H9 (cell line): ENCODE measurements at regions not wholly inside any gene's neighbourhood (a gene's known extent, or its start where the extent isn't known, plus 50 kb on each side); places are given as distances from the start of the nearest gene placed in this dataset.

Experiments
- DNase-seq: peaks from one replicate; pipeline ENCODE4 v3.0.0-alpha.2; 2017
- H2AFZ ChIP-seq: one replicate; pipeline ENCODE4 v1.6.1; 2013; ENCODE audit warnings: mild to moderate bottlenecking, low read length, control low read depth, moderate library complexity
- H2AK5ac ChIP-seq: 2 replicates; pipeline ENCODE4 v1.6.1; 2013; ENCODE audit warnings: low read length, control low read depth, mixed read lengths; ENCODE audit not compliant: insufficient read length
- H2BK120ac ChIP-seq: one replicate; pipeline ENCODE4 v1.6.1; 2013; ENCODE audit warnings: low read depth, mild to moderate bottlenecking, low read length, control low read depth, inconsistent platforms; ENCODE audit not compliant: poor library complexity, severe bottlenecking
- H2BK12ac ChIP-seq: 2 replicates; pipeline ENCODE4 v1.6.1; 2013; ENCODE audit warnings: low read length, control low read depth, mixed read lengths, low read depth; ENCODE audit not compliant: insufficient read length
- H2BK15ac ChIP-seq: 2 replicates; pipeline ENCODE4 v1.6.1; 2013; ENCODE audit warnings: low read depth, low read length, control low read depth
- H2BK20ac ChIP-seq: one replicate; pipeline ENCODE4 v1.6.1; 2013; ENCODE audit warnings: low read depth, mild to moderate bottlenecking, low read length, control low read depth, inconsistent platforms; ENCODE audit not compliant: poor library complexity, severe bottlenecking
- H2BK5ac ChIP-seq: 2 replicates; pipeline ENCODE4 v1.6.1; 2013; ENCODE audit warnings: low read length, control low read depth, mixed read lengths; ENCODE audit not compliant: insufficient read length
- H3K14ac ChIP-seq: 2 replicates; pipeline ENCODE4 v1.6.1; 2013; ENCODE audit warnings: low read length, control low read depth; ENCODE audit not compliant: insufficient read depth
- H3K18ac ChIP-seq: 2 replicates; pipeline ENCODE4 v1.6.1; 2013; ENCODE audit warnings: low read depth, mild to moderate bottlenecking, mixed read lengths, low read length, control low read depth; ENCODE audit not compliant: insufficient read length
- H3K23ac ChIP-seq: 2 replicates; pipeline ENCODE4 v1.6.1; 2013; ENCODE audit warnings: low read length, control low read depth, mixed read lengths, low read depth; ENCODE audit not compliant: insufficient read length
- H3K23me2 ChIP-seq: 2 replicates; pipeline ENCODE4 v1.6.1; 2013; ENCODE audit warnings: low read depth, mild to moderate bottlenecking, mixed read lengths, low read length, control low read depth; ENCODE audit not compliant: insufficient read length, poor library complexity, severe bottlenecking
- H3K27ac ChIP-seq: 2 replicates; pipeline ENCODE4 v1.5.1; 2013; ENCODE audit warnings: low read length, control low read depth, mixed read lengths, low read depth; ENCODE audit not compliant: insufficient read length
- H3K27me3 ChIP-seq: 2 replicates; pipeline ENCODE4 v1.6.1; 2013; ENCODE audit warnings: low read length, control low read depth, inconsistent platforms; ENCODE audit not compliant: insufficient read depth
- H3K4ac ChIP-seq: 2 replicates; pipeline ENCODE4 v1.6.1; 2013; ENCODE audit warnings: low read depth, mild to moderate bottlenecking, control low read depth, inconsistent platforms, low read length, moderate library complexity
- H3K4me1 ChIP-seq: 2 replicates; pipeline ENCODE4 v1.6.1; 2013; ENCODE audit warnings: low read length, control low read depth, inconsistent platforms; ENCODE audit not compliant: insufficient read depth
- H3K4me2 ChIP-seq: 2 replicates; pipeline ENCODE4 v1.6.1; 2013; ENCODE audit warnings: low read length, control low read depth, mixed read lengths; ENCODE audit not compliant: insufficient read length, insufficient read depth
- H3K56ac ChIP-seq: 2 replicates; pipeline ENCODE4 v1.6.1; 2013; ENCODE audit warnings: low read depth, mild to moderate bottlenecking, mixed read lengths, low read length, control low read depth; ENCODE audit not compliant: insufficient read length
- H3K79me1 ChIP-seq: 2 replicates; pipeline ENCODE4 v1.6.1; 2013; ENCODE audit warnings: low read depth, mild to moderate bottlenecking, moderate library complexity, low read length, control low read depth, inconsistent platforms; ENCODE audit not compliant: insufficient read depth, poor library complexity, severe bottlenecking
- H3K79me2 ChIP-seq: 2 replicates; pipeline ENCODE4 v1.6.1; 2013; ENCODE audit warnings: low read length, control low read depth, inconsistent platforms; ENCODE audit not compliant: insufficient read depth
- H3K9ac ChIP-seq: 2 replicates; pipeline ENCODE4 v1.6.1; 2013; ENCODE audit warnings: low read length, control low read depth, mixed read lengths; ENCODE audit not compliant: insufficient read length; ENCODE audit errors: extremely low read depth
- H3K9me3 ChIP-seq: one replicate; pipeline ENCODE4 v1.6.1; 2013; ENCODE audit warnings: low read depth, low read length, inconsistent platforms; ENCODE audit not compliant: control insufficient read depth
- H3T11ph ChIP-seq: one replicate; pipeline ENCODE4 v1.6.1; 2013; ENCODE audit warnings: mild to moderate bottlenecking, low read length, control low read depth, inconsistent platforms
- H4K20me1 ChIP-seq: one replicate; pipeline ENCODE4 v1.6.1; 2013; ENCODE audit not compliant: control insufficient read depth, insufficient read length, insufficient read depth
- H4K5ac ChIP-seq: 2 replicates; pipeline ENCODE4 v1.6.1; 2013; ENCODE audit warnings: low read depth, mild to moderate bottlenecking, mixed read lengths, low read length, control low read depth; ENCODE audit not compliant: insufficient read length
- H4K8ac ChIP-seq: replicated peaks from 2 replicates; pipeline ENCODE4 v1.6.1; 2013; ENCODE audit warnings: low read length, control low read depth, mixed read lengths, low read depth; ENCODE audit not compliant: insufficient read length
- H4K91ac ChIP-seq: 2 replicates; pipeline ENCODE4 v1.6.1; 2013; ENCODE audit warnings: low read depth, mild to moderate bottlenecking, moderate library complexity, mixed read lengths, low read length, control low read depth; ENCODE audit not compliant: insufficient read length
- H3K27ac Mint-ChIP-seq, 3 experiments: 2 replicates in 2 of 3; 3 replicates in 1 of 3; pipeline ENCODE4 v1.8.0; 2020 to 2021; ENCODE audit warnings: mixed read lengths in 3 of 3, mild to moderate bottlenecking in 1 of 3, moderate library complexity in 1 of 3
- H3K27me3 Mint-ChIP-seq: 2 replicates; pipeline ENCODE4 v1.8.0; 2021; ENCODE audit warnings: low read depth, mild to moderate bottlenecking, moderate library complexity, mixed read lengths
- H3K36me3 Mint-ChIP-seq, 3 experiments: 2 replicates in 2 of 3; 3 replicates in 1 of 3; pipeline ENCODE4 v1.8.0; 2020 to 2021; ENCODE audit warnings: low read depth in 3 of 3, mixed read lengths in 3 of 3; ENCODE audit not compliant: insufficient read depth in 1 of 3
- H3K4me1 Mint-ChIP-seq, 2 experiments: 2 replicates each; pipeline ENCODE4 v1.8.0; 2020; ENCODE audit warnings: mixed read lengths in 2 of 2
- H3K4me3 Mint-ChIP-seq, 2 experiments: 2 replicates in 1 of 2; 3 replicates in 1 of 2; pipeline ENCODE4 v1.8.0; 2020 to 2021; ENCODE audit warnings: mild to moderate bottlenecking in 2 of 2, mixed read lengths in 2 of 2, moderate library complexity in 1 of 2
- H3K9me3 Mint-ChIP-seq, 2 experiments: 2 replicates in 1 of 2; 3 replicates in 1 of 2; pipeline ENCODE4 v1.8.0; 2020; ENCODE audit warnings: mild to moderate bottlenecking in 2 of 2, mixed read lengths in 2 of 2, moderate library complexity in 1 of 2
- WGBS: extraction: QIAGEN DNeasy Blood & Tissue Kit; methylation state at CpG from one replicate; pipeline ENCODE4 v1.1.7; 2013; ENCODE audit warnings: missing lambda C conversion rate, low lambda C conversion rate, mixed read lengths; ENCODE audit not compliant: insufficient read length; ENCODE audit errors: extremely low coverage; 5-methylcytosine and 5-hydroxymethylcytosine counted together
- TF ChIP-seq, protein P1 (sequence below): fragments of 200-600 bp; sonication (generic); conservative IDR thresholded peaks from 3 replicates; pipeline ENCODE4 v1.8.0; 2021; ENCODE audit warnings: antibody characterized with exemption, mild to moderate bottlenecking

DNA sequence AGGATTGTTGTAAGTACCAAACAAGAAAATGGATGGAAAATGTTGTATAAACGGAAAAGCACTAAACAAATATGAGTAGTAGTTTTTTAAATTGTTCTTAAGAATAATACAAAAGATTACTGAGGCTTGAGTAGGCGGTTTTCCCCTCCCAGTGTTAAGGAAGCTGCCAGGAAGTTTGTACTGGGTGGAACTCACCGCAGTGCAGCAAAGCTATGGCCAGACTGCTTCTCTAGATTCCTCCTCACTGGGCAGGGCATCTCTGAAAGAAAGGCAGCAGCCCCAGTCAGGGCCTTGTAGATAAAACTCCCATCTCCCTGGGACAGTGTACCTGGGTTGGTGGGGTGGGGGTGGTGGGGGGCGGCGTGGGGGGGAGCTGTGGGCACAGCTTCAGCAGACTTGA, 58.7 kb downstream of the XCL2 start:
- Histone ChIP-seq H2AK5ac (no peak overlapping the region), H4K91ac (no peak overlapping the region), H2BK20ac (no peak overlapping the region), H3K4ac (no peak overlapping the region), H3K18ac (no peak overlapping the region), H2AFZ (no peak overlapping the region), H3K56ac (no peak overlapping the region), H4K20me1 (no peaks in the 10 kb centered on the region), H3K27ac (no peak overlapping the region), H3K4me2 (no peak overlapping the region), H3K23ac (no peak overlapping the region), H3K14ac (no peak overlapping the region), H2BK12ac (no peak overlapping the region), H4K5ac (no peak overlapping the region), H3K27me3 (no peaks in the 10 kb centered on the region), H3K4me1 (peaks cover 11% of the 10 kb centered on the region), H2BK120ac (no peak overlapping the region), H2BK5ac (no peak overlapping the region), H2BK15ac (no peak overlapping the region), H3T11ph (no peak overlapping the region), H3K9me3 (no peaks in the 10 kb centered on the region), H3K79me1 (no peaks in the 10 kb centered on the region), H3K23me2 (no peaks in the 10 kb centered on the region), H3K9ac (no peak overlapping the region), H4K8ac (no peak overlapping the region), H3K79me2 (no peaks in the 10 kb centered on the region; the same call in 1 of the 2 replicates)
- H3K27ac Mint-ChIP-seq = no peak overlapping the region
- WGBS = no CpG with 5 or more reads among the region's 5 CpGs
- H3K4me3 Mint-ChIP-seq = no peak overlapping the region
- peaks cover 17% of the 10 kb centered on the region in 2 experiments for H3K4me1 Mint-ChIP-seq
- 0 out of 5 replicates have a peak, but pooled peaks cover 0 to 2% of the 10 kb centered on the region in 2 experiments for H3K9me3 Mint-ChIP-seq
- no peaks in the 10 kb centered on the region for H3K27me3 Mint-ChIP-seq
- no peak for DNase-seq
- no peaks in the 10 kb centered on the region for H3K36me3 Mint-ChIP-seq
- TF ChIP-seq, protein P1, sequence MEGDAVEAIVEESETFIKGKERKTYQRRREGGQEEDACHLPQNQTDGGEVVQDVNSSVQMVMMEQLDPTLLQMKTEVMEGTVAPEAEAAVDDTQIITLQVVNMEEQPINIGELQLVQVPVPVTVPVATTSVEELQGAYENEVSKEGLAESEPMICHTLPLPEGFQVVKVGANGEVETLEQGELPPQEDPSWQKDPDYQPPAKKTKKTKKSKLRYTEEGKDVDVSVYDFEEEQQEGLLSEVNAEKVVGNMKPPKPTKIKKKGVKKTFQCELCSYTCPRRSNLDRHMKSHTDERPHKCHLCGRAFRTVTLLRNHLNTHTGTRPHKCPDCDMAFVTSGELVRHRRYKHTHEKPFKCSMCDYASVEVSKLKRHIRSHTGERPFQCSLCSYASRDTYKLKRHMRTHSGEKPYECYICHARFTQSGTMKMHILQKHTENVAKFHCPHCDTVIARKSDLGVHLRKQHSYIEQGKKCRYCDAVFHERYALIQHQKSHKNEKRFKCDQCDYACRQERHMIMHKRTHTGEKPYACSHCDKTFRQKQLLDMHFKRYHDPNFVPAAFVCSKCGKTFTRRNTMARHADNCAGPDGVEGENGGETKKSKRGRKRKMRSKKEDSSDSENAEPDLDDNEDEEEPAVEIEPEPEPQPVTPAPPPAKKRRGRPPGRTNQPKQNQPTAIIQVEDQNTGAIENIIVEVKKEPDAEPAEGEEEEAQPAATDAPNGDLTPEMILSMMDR = no peak
